Type B pancreatic cell (in vitro differentiated cells): ENCODE measurements at regions not wholly inside any gene's neighbourhood (a gene's known extent, or its start where the extent isn't known, plus 50 kb on each side); places are given as distances from the start of the nearest gene placed in this dataset.

Experiments
- DNase-seq: peaks from one replicate; pipeline ENCODE4 v3.0.0; 2021; ENCODE audit warnings: mixed read lengths; ENCODE audit not compliant: unreplicated experiment; ENCODE audit errors: extremely low spot score
- H3K27ac Mint-ChIP-seq: 2 replicates; pipeline ENCODE4 v1.8.0; 2021; ENCODE audit warnings: mild to moderate bottlenecking, mixed read lengths
- H3K27me3 Mint-ChIP-seq: 2 replicates; pipeline ENCODE4 v1.8.0; 2021; ENCODE audit warnings: mixed read lengths
- H3K36me3 Mint-ChIP-seq: 2 replicates; pipeline ENCODE4 v1.8.0; 2021; ENCODE audit warnings: mixed read lengths
- H3K4me1 Mint-ChIP-seq: one replicate; pipeline ENCODE4 v1.8.0; 2021; ENCODE audit warnings: mixed read lengths; ENCODE audit not compliant: unreplicated experiment
- H3K4me3 Mint-ChIP-seq: 2 replicates; pipeline ENCODE4 v1.8.0; 2021; ENCODE audit warnings: mild to moderate bottlenecking, mixed read lengths
- H3K9me3 Mint-ChIP-seq: 2 replicates; pipeline ENCODE4 v1.8.0; 2021; ENCODE audit warnings: mixed read lengths
- CTCF ChIP-seq: fragments of 200-600 bp; sonication (generic); conservative IDR thresholded peaks from 2 replicates; pipeline ENCODE4 v1.5.0; 2021; ENCODE audit warnings: antibody characterized with exemption, mild to moderate bottlenecking

- H3K4me3 Mint-ChIP-seq: no peak overlapping the region
- no peaks in the 10 kb centered on the region for H3K36me3 Mint-ChIP-seq
- TF ChIP-seq CTCF: no peak
- H3K9me3 Mint-ChIP-seq: peaks cover 4% of the 10 kb centered on the region
- H3K4me1 Mint-ChIP-seq: no peaks in the 10 kb centered on the region
- no peak overlapping the region for H3K27ac Mint-ChIP-seq
- H3K27me3 Mint-ChIP-seq: no peaks in the 10 kb centered on the region
- DNase-seq: no peak
Observed at GRCh38 chrX:4809571-4809970, 1096.1 kb upstream of the PRKX start.

GRCh38 chrX:4805502-4805901 is 1092.1 kb upstream of the PRKX start:
- no peaks in the 10 kb centered on the region for H3K4me1 Mint-ChIP-seq
- no peaks in the 10 kb centered on the region for H3K27me3 Mint-ChIP-seq
- TF ChIP-seq CTCF: no peak
- peak overlapping the region; percentile 49 for H3K4me3 Mint-ChIP-seq
- no peaks in the 10 kb centered on the region for H3K36me3 Mint-ChIP-seq
- peak overlapping the region; percentile 94 for H3K27ac Mint-ChIP-seq
- H3K9me3 Mint-ChIP-seq: peaks cover 4% of the 10 kb centered on the region
- DNase-seq: no peak

- H3K27ac Mint-ChIP-seq: no peak overlapping the region
- no peak overlapping the region for H3K4me3 Mint-ChIP-seq
- H3K4me1 Mint-ChIP-seq: no peaks in the 10 kb centered on the region
- H3K27me3 Mint-ChIP-seq: no peaks in the 10 kb centered on the region
- no peak for DNase-seq
- TF ChIP-seq CTCF: no peak
- no peaks in the 10 kb centered on the region for H3K36me3 Mint-ChIP-seq
- no peaks in the 10 kb centered on the region for H3K9me3 Mint-ChIP-seq
Observed at GRCh38 chrX:4800756-4801155, 1087.3 kb upstream of the PRKX start.

- no peak for DNase-seq
- no peak overlapping the region for H3K4me3 Mint-ChIP-seq
- no peak overlapping the region for H3K27ac Mint-ChIP-seq
- no peak for TF ChIP-seq CTCF
- H3K4me1 Mint-ChIP-seq: no peaks in the 10 kb centered on the region
- H3K9me3 Mint-ChIP-seq: no peaks in the 10 kb centered on the region
- H3K36me3 Mint-ChIP-seq: no peaks in the 10 kb centered on the region
- H3K27me3 Mint-ChIP-seq: no peaks in the 10 kb centered on the region
Observed at GRCh38 chrX:4787971-4788370, 1074.5 kb upstream of the PRKX start.

- Mint-ChIP-seq H3K27me3 (no peaks in the 10 kb centered on the region), H3K36me3 (no peaks in the 10 kb centered on the region), H3K9me3 (no peaks in the 10 kb centered on the region), H3K4me1 (no peaks in the 10 kb centered on the region), H3K27ac (no peak overlapping the region), H3K4me3 (no peak overlapping the region)
- DNase-seq: no peak
- no peak for TF ChIP-seq CTCF
Observed at GRCh38 chrX:4764888-4765287, 1051.4 kb upstream of the PRKX start.

GRCh38 chrX:4762196-4762595 is 1048.7 kb upstream of the PRKX start:
- Mint-ChIP-seq H3K27me3 (no peaks in the 10 kb centered on the region), H3K9me3 (no peaks in the 10 kb centered on the region), H3K27ac (no peak overlapping the region)

More at GRCh38 chrX:4762196-4762595, 1048.7 kb upstream of the PRKX start:
- Mint-ChIP-seq H3K4me3 (no peak overlapping the region), H3K4me1 (no peaks in the 10 kb centered on the region), H3K36me3 (no peaks in the 10 kb centered on the region)
- no peak for DNase-seq
- no peak for TF ChIP-seq CTCF
